Cerebellar cortex (tissue), 1 donor: ENCODE measurements at regions not wholly inside any gene's neighbourhood (a gene's known extent, or its start where the extent isn't known, plus 50 kb on each side); places are given as distances from the start of the nearest gene placed in this dataset.
"Not testable (repeated sequence)": the region's sequence is repeated elsewhere in the genome, so short reads cannot be mapped to it uniquely, and the experiment has no call there.

Experiments
- DNase-seq: peaks from one replicate; pipeline ENCODE4 v3.0.0-alpha.2; 2015; ENCODE audit warnings: low spot score

DNA sequence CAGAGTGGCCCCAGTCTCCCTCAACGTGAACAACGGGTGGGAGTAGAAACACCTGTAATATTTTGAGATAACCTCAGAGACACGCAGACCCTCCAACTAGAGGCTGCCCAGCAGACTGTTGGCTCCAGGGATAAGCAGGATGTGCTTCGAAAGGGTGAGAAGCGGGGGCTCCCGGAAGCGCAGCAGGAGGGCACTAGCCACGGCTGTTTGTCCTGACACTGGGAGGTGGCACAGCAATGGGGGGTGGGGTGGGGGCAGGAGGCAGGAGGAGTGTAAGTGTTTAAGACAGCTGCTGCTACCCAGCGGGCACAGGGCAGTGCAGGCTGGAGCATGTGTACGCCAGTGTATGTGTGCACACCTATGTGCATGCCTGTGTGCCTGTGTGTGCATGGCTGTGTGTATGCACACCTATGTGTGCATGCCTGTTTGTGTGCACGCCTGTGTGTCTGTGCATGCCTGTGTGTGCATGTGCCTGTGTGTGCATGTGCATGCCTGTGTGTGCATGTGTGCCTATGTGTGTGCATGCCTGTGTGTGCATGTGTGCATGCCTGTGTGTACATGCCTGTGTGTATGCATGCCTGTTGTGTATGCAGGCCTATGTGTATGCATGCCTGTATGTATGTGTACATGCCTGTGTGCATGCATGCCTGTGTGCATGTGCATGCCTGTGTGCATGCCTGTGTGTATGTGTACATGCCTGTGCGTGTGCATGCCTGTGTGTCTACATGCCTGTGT, 154.7 kb downstream of the SHANK2 start:
- no peak for DNase-seq

DNA sequence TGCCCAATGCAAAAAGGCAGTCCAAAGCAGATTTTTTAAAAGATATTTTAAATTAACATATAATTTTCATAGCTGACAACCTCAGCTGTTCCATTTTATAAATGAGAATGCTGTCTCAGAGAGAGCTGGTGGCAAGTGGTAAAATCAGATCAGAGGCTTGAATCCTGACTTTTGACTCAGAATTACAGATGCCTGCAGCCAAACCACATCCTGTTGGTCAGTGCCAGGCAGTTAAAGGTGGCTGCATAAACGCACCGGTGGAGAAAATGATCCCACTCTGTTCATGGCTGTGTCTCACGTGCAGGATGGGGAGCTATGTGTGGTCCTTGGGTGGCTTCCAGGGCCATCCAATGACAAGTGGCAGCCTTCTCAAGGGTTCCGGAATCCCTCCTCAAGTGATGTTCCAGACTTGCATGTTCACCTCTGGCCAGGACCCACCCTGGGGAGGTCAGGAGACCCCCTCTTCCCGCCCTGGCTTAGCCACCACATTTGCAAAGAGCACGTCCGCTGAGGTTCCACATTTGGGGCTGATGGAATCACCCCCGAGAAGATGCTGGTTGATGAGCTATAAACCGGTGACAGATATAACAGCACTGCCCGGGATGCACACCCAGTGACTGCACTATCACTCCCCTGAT, 155.5 kb downstream of the SHANK2 start:
- no peak for DNase-seq

DNA sequence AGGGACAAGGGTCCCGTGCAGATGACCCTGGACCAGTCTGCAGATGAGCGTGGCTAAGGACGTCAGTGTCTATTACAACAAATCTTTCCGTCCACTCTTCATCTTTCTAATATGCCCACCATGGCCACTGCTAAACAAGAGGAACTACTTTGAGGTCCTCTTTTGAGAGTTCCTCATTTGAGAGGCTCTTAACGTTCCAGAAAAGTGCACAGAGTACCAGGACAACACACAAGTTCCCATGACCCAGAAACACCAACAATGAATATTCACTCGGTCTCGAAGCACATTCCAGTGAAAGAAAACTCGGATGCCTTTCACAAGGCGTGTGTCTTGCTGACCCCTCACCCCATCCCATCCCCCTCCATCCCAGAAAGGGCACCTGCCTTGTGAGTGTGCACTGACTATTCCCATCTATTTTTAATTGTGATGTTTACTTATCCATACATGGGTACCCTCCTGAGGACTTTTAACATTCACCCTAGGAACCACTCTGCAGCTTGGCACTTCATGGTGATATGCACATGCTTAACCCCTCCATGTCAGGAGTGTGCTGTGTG, 157.0 kb downstream of the SHANK2 start:
- no peak for DNase-seq

DNA sequence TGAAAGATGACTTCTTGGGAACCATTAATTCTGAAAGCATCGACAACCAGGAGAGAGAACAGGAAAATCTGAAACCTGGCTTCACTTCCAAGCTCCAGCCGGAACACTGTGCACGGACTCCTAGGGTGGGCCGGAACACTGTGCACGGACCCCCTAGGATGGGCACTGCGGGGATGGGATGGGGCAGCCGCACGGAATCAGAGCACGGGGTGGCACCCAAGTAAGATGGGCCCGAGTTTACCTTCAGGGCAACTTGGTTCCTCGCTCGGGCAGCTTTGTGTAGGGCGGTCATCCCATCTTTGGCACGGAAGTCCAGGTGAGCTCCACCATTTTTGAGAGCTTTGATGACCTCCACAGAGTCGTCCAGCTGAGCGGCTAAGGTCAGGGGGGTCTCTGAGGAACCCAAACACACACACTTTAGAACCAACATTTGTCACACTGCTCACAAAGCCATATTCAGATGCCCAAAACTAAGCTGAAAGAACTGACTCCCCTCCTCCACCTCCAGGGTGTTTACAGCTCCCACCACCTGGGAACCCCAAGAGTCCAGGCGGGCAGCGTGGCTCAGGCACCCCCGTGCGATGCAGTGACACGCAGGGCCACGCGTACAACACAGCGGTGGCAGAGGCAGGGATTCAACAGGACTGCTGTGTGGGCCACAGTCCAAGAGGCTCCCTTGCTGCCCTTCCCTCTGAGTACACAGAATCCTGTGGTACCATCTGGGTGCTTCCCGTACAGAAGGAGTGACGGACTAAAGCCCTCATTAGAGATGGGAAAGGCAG, 157.9 kb downstream of the SHANK2 start:
- no peak for DNase-seq

DNA sequence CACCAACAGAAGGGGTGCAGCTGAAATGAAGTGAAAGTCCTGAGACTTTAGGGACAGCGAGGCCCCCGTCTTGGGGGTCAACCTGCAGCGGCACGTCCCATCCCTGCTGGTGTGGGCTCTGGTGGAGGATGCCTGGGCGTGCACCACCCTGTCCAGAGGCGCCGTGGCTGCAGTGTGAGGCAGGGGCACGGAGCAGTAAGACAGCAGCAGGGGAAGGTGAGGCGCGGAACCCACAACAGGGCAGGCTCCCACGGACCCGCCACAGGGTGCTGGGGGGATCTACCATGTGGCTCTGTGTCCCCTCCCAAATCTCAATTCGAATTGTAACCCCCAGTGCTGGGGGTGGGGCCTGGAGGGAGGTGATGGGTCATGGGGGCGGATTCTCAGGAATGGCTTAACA, 158.6 kb downstream of the SHANK2 start:
- no peak for DNase-seq

DNA sequence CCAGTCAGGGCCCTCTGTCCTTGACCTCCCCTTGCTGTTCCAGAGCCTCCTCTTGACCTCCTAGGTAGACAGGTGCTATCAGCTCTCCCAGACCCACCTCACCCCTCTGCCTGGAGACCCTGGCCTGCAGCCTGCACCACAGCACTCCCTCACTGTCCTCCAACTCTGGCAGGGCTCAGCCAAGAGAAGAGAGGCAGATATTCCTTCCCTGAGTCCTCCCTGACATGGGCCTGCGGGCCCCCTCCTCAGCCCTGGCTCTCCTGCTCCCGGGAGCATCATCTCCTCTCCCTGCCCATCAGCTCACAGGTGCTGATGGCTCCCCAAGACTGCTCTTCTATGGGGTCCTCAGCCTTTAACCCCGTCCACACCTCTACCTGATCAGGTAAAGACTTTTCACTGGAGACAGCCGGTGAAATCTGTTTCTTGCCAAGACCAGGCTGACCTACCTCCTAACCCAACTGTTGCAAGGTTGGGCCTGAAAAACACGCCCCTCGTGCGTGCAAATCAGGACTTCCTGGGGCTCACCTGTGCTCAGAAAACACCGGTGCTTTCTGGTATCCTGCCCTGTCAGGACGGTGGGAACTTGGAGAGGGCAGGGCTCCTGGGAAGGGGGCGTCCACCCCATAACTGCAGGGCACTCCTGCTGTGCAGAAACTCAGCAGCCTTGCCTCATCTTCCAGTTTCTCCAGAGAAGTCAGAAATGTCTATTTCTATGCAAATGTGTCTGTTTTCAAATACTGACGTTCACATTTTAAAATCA, 160.7 kb downstream of the SHANK2 start:
- no peak for DNase-seq

DNA sequence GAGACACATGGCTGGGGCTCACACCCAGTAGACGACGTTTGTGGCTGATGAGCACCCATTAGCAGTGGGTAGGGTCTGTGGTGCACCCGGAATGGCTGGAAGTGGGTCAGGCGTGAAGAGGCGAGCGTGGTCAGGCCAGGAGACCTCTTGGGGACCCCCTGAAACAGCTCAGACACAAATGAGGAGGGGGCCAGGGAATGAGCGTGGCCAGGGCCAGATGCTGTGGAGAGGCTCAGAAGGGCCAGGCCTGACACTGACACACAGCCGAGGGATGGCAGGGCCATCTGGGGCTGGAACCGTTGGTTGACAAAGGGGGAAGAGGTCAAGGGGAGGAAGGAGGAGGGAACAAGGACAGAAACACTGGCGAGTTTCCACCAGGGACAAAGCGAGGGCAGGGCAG, 162.8 kb downstream of the SHANK2 start:
- DNase-seq: no peak

DNA sequence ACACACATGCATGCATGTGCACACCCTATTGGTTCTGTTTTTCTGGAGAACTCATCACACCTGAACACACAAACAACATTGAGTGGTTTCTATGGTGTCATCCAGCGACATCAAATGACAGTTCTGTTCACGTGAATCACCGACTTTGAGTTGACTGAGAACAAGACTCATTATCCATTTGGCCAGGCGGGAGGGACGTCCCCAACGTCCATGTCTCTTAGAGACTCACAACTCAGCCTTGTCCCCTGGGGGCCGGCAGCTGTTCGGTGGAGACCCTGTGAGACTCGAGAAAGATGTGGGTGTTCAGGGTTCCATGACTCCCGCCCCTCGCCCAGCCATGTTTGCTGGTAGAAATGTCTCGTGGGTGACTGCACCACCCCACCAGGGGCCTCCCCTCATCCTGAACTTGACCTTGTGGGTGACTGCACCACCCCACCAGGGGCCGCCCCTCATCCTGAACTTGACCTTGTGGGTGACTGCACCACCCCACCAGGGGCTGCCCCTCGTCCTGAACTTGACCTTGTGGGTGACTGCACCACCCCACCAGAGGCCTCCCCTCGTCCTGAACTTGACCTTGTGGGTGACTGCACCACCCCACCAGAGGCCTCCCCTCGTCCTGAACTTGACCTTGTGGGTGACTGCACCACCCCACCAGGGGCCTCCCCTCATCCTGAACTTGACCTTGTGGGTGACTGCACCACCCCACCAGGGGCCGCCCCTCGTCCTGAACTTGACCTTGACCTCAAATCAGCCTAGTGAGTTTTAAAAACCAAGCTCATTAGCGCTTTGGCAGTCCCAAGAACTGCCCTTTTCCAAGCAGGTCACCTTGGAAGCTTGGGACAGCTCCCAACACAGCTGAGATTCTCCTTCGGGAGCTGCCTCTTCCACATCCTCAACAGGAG, 163.8 kb downstream of the SHANK2 start:
- DNase-seq: not testable (repeated sequence)

DNA sequence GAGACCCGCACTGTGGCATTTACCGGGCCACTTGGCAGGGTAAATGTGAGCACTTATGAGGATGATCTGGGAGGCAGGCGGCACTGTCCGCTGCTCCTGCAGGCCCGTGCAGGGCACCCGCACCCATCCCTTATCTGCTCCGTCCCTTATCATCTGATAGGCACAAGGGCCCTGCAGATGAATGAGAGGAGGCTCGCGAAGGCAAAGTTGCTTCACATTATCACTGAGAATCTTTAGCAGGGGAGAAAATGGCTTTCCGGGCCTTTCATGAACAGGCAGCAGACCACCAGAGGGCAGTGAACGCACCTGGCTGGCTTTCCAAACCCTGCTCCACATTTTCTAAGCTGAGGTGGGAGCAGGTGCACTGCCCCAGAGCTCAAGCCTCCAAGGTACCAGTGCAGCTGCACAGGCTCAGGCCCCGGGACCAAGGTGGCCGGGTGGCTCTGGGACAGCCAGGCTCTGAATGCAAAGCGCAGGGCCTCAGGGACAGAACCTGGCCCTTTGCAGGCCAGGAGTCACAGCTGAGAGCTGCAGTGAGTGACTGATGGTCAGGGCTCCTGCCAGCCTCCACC, 165.6 kb downstream of the SHANK2 start:
- DNase-seq: peak; percentile 43

DNA sequence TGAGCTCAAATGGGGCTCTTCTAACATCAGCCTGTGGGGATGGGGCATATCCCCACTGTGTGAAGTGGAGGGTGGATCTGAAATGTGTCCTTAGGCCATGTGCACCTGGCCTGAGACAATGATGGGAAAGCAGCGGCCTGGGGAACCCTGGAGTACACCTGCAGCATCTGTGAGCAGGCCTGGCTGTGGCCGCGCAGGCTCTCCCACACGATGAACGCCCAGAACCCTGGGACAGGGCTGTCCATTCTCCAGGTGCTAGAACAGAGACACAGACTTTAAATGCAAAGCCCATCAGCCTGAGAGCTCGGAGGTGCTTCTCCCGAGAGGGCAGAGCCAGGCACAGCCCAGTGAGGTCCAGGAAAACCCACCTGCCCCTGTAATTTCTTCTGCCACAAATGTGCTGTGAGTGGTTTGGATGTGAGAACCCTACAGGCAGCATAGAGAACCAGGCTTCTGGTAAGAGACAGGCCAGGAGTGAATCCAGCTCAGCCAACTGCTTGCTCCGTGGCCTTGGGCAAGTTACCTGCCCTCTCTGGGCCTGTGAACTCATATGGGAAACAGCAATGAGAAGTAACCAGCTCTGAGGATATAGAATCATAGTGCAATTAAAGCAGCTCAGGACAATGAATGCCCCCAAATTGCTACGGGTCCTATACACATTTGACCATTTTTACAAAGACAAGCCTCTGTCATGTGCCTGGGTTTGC, 167.9 kb downstream of the SHANK2 start:
- DNase-seq: no peak

DNA sequence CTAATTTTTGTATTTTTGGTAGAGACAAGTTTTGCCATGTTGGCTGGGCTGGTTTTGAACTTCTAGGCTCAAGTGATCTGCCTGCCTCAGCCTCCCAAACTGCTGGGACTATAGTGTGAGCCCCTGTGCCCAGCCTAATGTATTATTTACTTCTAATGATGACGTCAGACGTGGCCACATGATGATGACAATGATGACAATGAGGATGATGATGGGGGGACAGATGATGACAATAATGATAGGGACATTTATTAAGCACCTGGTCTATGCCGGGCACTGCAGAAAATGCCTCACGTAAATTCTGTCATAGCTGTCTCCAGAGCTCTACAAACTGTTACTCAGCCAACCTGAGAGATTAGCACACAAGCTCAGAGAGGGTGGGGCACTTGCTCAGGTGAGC, 169.3 kb downstream of the SHANK2 start:
- no peak for DNase-seq

DNA sequence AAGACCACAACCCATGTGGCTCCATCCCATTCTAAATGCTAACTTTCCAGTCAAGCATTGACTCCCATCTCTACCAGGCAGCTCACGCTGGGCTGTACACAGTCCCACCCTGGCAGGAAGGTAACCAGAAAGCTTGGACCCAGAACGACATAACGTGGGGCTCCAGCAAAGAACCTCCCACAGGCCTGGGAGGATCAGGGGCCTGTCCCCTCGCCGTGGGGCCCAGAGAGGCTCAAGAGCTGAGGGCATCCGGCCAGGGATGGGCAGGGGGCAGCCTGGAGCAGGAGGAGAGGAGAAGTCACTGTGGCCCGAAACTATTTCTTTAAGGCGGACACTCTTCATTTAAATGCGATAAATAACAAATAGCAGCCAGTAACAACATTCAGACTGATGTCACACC, 169.9 kb downstream of the SHANK2 start:
- no peak for DNase-seq

DNA sequence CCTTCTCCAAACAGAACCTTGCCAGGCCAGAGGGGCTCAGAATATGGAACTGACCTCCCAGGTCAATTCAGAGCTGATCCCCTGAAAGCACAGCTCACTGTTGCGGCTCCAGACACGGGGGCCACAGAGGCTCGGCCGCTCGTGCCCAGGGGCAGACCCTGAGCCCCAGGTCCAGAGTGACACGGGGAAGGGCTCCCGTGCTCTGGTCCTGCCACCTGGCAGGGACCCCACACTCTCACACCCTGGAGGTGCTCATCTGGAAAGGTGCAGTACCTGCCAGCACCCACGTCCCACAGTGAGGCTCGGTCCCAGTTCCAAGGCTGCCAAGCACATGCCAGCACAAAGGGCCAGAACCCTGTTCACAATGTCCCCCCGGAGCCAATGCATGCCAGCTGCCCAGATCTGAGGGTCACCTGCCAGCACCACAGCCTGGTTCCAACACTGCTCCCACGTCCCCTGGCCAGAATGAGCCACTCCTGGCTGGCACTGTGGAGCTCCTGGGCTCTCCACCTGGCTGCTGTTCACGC, 170.6 kb downstream of the SHANK2 start:
- DNase-seq: no peak

DNA sequence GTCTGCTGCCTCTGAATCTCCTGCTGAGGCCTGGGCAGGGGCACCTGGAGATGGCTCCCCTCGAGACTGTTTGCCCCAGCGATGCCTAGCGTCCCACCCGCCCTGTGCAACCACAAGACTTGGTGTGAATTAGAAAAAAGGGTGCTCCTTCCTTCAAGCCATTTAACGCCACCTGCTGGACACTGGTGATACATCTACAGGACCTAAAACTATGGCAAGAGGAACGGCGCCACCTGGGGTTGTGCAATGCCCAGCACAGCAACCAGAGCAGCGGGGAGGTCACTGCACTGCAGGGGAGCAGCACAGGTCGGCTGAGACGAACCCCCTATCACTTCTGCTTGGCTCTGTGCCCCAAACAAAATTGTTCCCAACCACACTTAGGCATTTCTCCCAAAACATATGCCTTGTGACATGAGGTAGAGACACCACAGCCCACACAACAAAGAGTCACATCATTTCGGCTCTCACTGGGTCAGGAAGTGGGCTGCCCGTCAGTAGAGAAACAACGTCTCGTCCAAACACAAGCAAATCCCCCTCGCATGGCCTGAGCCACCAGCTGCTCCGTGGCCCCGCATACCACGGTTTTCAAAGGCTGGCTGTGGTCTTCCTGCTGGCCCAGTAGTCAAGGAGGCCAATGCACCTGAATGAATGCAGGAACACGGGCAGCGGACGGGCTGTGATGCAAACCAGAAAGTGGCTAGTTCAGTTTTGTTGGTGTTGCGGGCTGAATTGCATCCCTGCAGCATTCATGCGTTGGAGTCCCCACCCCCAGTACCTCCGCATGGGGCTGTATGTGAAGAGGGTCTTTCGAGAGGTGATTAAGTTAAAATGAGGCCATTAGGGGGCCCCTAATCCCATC, 171.9 kb downstream of the SHANK2 start:
- DNase-seq: peak; percentile 72

DNA sequence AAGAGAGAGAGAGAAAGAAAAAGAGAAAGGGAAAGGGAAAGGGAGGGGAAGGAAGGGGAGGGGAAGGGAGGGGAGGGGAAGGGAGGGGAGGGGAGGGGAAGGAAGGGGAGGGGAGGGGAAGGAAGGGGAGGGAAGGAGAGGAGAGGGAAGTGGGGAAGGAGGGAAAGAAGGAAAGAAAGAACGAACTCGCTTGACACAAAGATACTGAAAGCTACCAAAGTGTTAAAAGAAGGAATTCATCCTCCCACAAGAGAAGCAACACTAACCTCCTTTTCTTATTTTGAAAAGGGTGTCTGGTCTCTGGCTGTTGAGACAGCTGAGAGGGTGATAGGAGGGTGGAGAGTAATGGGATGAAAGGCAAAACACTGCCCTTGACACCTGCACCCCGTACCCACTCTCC, 172.6 kb downstream of the SHANK2 start:
- DNase-seq: no peak

DNA sequence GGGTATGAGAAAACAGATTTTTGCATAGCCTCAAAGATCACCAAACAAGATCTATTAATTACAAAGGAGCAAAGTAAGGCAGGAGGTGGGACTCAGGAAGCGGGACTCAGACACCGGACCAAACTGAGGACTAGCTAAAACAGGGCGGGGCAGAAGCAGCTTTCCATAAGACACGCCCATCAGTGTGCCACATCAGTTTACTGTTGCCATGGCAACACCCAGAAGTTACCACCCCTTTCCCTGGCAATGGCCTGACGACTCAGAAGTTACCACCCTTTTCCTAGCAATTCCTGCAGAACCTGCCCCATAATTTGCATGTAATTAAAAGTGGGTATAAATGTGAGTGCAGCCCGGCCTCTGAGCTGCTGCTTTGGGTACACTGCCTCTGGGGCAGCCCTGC, 173.9 kb downstream of the SHANK2 start:
- no peak for DNase-seq

DNA sequence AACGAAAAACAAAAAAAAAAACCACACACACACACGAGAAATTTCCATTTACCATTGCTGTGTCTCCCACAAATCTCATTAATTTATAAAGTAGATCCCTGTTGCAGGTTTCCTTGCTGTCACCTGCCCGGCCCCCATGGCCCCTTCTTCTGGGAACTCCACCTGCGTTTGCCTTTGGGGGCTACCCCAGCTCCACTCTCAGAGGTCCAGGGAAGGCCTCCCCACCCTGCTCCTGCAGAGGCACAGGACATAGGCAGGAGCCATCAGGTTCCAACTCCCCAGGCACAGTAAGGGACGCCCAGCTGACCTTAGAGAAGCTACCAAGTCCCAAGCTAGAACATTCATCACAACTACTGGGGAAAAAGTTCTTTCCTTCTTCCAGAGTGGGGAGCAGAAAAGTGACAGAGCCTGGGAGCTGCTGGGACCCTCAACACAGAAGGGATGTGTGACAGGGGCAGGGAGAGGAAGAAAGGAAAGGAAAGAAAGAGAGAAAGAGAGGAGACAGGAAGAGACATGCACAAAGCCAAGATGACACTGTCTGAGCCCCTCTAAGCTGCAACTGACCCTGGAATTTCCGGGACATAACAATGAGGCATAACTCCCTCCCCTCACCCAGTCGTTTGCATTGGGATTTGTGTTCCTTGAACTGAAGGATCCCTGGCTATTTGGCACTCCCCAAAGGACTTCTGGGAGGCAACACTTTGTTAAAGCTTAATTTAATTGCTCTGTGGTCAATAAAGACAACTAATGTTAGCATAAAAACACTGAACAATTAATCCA, 175.7 kb downstream of the SHANK2 start:
- DNase-seq: no peak

DNA sequence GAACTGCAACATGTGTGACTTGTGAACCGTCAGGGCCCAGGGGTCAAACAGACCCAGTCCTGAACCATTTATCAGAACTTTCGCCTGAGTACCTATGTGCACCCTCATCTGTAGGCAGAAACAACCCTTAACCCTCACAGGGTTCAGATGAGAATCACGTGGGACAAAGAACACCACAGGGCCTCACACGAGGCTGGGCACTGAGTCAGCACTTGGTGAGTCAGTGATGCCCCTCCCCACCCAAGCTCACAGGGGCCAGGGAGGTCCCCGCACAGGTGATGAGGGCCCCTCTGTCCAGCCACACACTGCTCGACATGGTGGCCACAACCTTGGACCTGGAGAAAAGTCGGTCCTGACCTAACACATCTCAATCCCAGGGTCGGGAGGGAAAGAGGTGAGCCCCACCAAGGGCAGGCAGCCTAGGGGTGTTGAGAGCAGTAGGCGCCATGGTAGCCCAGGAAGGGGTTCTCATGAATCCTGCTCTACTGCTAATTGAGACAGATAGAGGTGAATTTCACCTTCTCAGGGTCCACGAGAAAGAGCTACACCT, 176.4 kb downstream of the SHANK2 start:
- DNase-seq: no peak
